ENCODE measurements at regions not wholly inside any gene's neighbourhood (a gene's known extent, or its start where the extent isn't known, plus 50 kb on each side); places are given as distances from the start of the nearest gene placed in this dataset.
A peak's percentile ranks its signal among the peaks of the same experiment; 100 is the strongest.

DNA sequence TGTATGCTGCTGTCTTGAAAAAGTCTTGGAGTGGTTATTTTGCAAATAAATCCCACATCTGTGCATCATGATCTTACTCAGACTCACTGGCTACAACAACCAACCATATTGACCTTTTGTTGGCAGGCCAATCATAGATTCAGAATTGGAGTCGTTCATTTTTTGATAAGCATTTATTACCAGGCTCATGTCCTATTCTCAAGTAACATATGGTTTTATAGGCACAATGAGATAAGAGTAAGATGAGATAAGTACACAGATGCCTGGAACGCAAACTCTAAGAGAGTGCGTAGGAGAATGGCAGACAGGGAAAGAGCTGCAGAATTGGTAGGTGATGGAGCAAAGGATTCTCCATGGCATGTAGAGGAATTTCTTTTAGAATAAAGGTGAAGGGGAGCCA lies 71.6 kb upstream of the SLC5A12 start:
- DNase-seq (peak in 1 of 2 donors; percentile 17), FAIRE-seq (no peak)
- H3K4me1 ChIP-seq (ENCODE audit: control insufficient read depth in 3 of 3, insufficient read depth in 2 of 3, low read depth in 1 of 3, low read length in 2 of 3), result no peaks in the 10 kb centered on the region
- no peak overlapping the region for H3K27ac ChIP-seq (ENCODE audit: low read depth in 1 of 3, low read length in 2 of 3)
- H3K36me3 ChIP-seq (ENCODE audit: control insufficient read depth in 3 of 3, insufficient read depth in 2 of 3, low read depth in 1 of 3, low read length in 3 of 3), result no peaks in the 10 kb centered on the region
- no peaks in the 10 kb centered on the region for H3K9me3 ChIP-seq (ENCODE audit: control insufficient read depth in 2 of 2, insufficient read depth in 1 of 2, low read depth in 1 of 2, low read length in 1 of 2)
- H3K4me3 ChIP-seq (ENCODE audit: low read depth in 1 of 3, low read length in 3 of 3), result no peak overlapping the region
- H3K27me3 ChIP-seq (ENCODE audit: control insufficient read depth in 3 of 3, insufficient read depth in 3 of 3, low read length in 3 of 3), result no peaks in the 10 kb centered on the region
- 17 to 59% (median 36%) methylated on average over 3 of the region's 3 CpGs for WGBS, 3 donors

DNA sequence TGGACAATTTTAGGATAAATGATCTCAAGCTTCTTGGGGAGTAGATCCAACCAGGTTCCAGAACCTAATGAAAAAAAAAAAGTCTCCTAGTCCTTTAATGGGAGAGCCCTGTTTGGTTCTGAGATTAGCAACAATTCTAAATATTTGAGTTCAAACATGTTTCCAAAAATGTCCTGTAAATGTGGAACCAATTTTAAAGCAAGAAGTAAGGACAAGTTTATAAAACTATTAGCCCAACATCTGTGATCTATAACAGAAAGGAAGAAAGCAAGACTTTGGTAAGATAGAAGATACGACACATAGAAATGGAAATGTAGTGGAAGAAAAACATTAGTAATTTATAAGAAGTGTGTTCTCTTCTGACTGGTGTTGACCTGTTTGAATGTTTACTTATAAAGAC lies 79.7 kb upstream of the SLC5A12 start:
- no peaks in the 10 kb centered on the region for H3K9me3 ChIP-seq (ENCODE audit: control insufficient read depth in 2 of 2, insufficient read depth in 1 of 2, low read depth in 1 of 2, low read length in 1 of 2)
- no peak overlapping the region for H3K27ac ChIP-seq (ENCODE audit: low read depth in 1 of 3, low read length in 2 of 3)
- H3K4me3 ChIP-seq (ENCODE audit: low read depth in 1 of 3, low read length in 3 of 3), result no peak overlapping the region
- FAIRE-seq (no peak), DNase-seq (no peak)
- no peaks in the 10 kb centered on the region for H3K36me3 ChIP-seq (ENCODE audit: control insufficient read depth in 3 of 3, insufficient read depth in 2 of 3, low read depth in 1 of 3, low read length in 3 of 3)
- 83 to 93% (median 90%) methylated on average over 1 of the region's 1 CpG for WGBS, 3 donors
- no peaks in the 10 kb centered on the region for H3K27me3 ChIP-seq (ENCODE audit: control insufficient read depth in 3 of 3, insufficient read depth in 3 of 3, low read length in 3 of 3)
- no peaks in the 10 kb centered on the region for H3K4me1 ChIP-seq (ENCODE audit: control insufficient read depth in 3 of 3, insufficient read depth in 2 of 3, low read depth in 1 of 3, low read length in 2 of 3)

DNA sequence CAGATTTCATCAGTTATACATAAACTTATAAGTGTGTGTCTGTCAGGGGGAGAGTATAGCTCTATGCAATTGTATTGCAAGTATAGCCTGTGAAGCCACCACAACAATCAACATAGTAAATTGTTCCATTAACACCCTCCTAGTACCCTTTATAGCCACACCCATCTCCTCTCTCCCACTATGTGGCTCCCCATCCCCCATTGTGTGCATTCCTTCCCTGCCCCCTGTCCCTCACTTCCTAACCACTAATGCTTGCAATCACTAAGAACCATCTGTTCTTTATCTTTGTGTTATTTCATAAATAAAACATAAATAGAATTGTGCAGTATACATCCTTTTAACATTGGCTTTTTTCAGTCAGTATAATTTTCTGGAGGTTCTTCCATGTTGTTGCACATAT lies 83.1 kb upstream of the SLC5A12 start:
- DNase-seq (no peak), FAIRE-seq (no peak)
- no peak overlapping the region for H3K4me3 ChIP-seq (ENCODE audit: low read depth in 1 of 3, low read length in 3 of 3)
- H3K27ac ChIP-seq (ENCODE audit: low read depth in 1 of 3, low read length in 2 of 3), result no peak overlapping the region
- H3K9me3 ChIP-seq (ENCODE audit: control insufficient read depth in 2 of 2, insufficient read depth in 1 of 2, low read depth in 1 of 2, low read length in 1 of 2), result no peaks in the 10 kb centered on the region
- H3K4me1 ChIP-seq (ENCODE audit: control insufficient read depth in 3 of 3, insufficient read depth in 2 of 3, low read depth in 1 of 3, low read length in 2 of 3), result no peaks in the 10 kb centered on the region
- no peaks in the 10 kb centered on the region for H3K36me3 ChIP-seq (ENCODE audit: control insufficient read depth in 3 of 3, insufficient read depth in 2 of 3, low read depth in 1 of 3, low read length in 3 of 3)
- no peaks in the 10 kb centered on the region for H3K27me3 ChIP-seq (ENCODE audit: control insufficient read depth in 3 of 3, insufficient read depth in 3 of 3, low read length in 3 of 3)

DNA sequence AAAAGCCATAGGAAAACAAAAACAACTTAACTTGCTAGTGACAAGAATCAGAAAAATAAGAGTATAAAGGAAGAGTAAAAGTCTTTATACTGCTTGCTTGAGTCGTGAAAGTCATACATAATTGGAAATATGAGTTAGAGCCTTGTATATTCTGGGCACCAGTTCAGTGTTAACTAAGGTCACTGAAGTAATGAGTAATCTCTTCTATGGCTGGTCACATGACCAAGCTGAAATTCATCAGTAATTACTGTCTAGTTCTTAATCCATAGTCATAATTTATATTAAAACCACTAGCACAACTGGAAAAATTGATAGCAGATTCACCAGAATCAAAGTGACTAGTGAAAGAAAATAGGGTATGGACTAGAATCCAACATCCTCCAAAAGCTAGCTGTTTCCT lies 84.4 kb upstream of the SLC5A12 start:
- WGBS, 3 donors, result 28 to 49% (median 40%) methylated on average over 1 of the region's 1 CpG
- no peak overlapping the region for H3K4me3 ChIP-seq (ENCODE audit: low read depth in 1 of 3, low read length in 3 of 3)
- no peaks in the 10 kb centered on the region for H3K36me3 ChIP-seq (ENCODE audit: control insufficient read depth in 3 of 3, insufficient read depth in 2 of 3, low read depth in 1 of 3, low read length in 3 of 3)
- no peaks in the 10 kb centered on the region for H3K4me1 ChIP-seq (ENCODE audit: control insufficient read depth in 3 of 3, insufficient read depth in 2 of 3, low read depth in 1 of 3, low read length in 2 of 3)
- DNase-seq, result no peak
- no peaks in the 10 kb centered on the region for H3K27me3 ChIP-seq (ENCODE audit: control insufficient read depth in 3 of 3, insufficient read depth in 3 of 3, low read length in 3 of 3)
- no peak overlapping the region for H3K27ac ChIP-seq (ENCODE audit: low read depth in 1 of 3, low read length in 2 of 3)
- FAIRE-seq, result no peak
- H3K9me3 ChIP-seq (ENCODE audit: control insufficient read depth in 2 of 2, insufficient read depth in 1 of 2, low read depth in 1 of 2, low read length in 1 of 2), result no peaks in the 10 kb centered on the region

DNA sequence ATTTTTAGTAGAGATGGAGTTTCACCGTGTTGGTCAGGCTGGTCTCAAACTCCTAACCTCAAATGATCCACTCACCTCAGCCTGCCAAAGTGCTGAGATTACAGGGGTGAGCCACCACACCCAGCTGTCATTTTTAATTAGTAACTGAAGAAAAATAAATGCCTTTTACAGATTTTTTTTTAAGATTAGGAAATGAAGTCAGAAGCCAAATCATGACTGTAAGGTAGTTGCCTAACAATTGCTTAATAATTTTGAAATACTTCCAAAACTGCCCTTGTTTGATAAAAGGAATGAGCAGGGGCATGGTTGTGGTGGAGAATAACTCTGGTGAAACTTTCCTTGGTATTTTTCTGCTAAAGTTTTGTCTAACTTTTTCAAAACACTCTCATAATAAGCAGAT lies 98.9 kb upstream of the SLC5A12 start:
- no peak for DNase-seq

DNA sequence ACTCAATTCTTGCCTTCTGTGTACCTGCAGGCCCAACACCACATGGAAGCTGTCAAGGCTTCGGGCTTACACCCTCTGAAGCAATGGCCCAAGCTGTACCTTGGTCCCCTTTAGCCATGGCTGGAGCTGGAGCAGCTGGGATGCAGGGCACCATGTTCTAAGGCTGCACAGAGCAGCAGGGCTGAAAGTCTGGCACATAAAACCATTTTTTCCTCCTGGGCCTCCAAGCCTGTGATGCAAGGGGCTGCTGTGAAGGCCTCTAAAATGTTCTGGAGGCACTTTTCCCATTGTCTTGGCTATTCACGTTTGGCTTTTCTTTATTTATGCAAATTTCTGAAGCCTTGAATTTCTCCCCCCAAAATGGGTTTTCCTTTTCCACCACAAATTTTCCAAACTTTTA lies 102.1 kb upstream of the SLC5A12 start:
- 53 to 81% (median 70%) methylated on average over 2 of the region's 2 CpGs for WGBS, 3 donors
- Histone ChIP-seq H3K27ac (ENCODE audit: low read depth in 1 of 3, low read length in 2 of 3) (no peak overlapping the region), H3K27me3 (ENCODE audit: control insufficient read depth in 3 of 3, insufficient read depth in 3 of 3, low read length in 3 of 3) (no peaks in the 10 kb centered on the region), H3K36me3 (ENCODE audit: control insufficient read depth in 3 of 3, insufficient read depth in 2 of 3, low read depth in 1 of 3, low read length in 3 of 3) (no peaks in the 10 kb centered on the region), H3K4me1 (ENCODE audit: control insufficient read depth in 3 of 3, insufficient read depth in 2 of 3, low read depth in 1 of 3, low read length in 2 of 3) (no peaks in the 10 kb centered on the region), H3K4me3 (ENCODE audit: low read depth in 1 of 3, low read length in 3 of 3) (no peak overlapping the region), H3K9me3 (ENCODE audit: control insufficient read depth in 2 of 2, insufficient read depth in 1 of 2, low read depth in 1 of 2, low read length in 1 of 2) (peaks cover 0 to 16% of the 10 kb centered on the region in 2 donors)
- DNase-seq (no peak), FAIRE-seq (no peak)

More for the DNA sequence above, 98.9 kb upstream of the SLC5A12 start:
- Histone ChIP-seq H3K27me3 (ENCODE audit: control insufficient read depth in 3 of 3, insufficient read depth in 3 of 3, low read length in 3 of 3) (no peaks in the 10 kb centered on the region), H3K27ac (ENCODE audit: low read depth in 1 of 3, low read length in 2 of 3) (no peak overlapping the region), H3K9me3 (ENCODE audit: control insufficient read depth in 2 of 2, insufficient read depth in 1 of 2, low read depth in 1 of 2, low read length in 1 of 2) (peaks cover 0 to 16% of the 10 kb centered on the region in 2 donors), H3K36me3 (ENCODE audit: control insufficient read depth in 3 of 3, insufficient read depth in 2 of 3, low read depth in 1 of 3, low read length in 3 of 3) (no peaks in the 10 kb centered on the region), H3K4me1 (ENCODE audit: control insufficient read depth in 3 of 3, insufficient read depth in 2 of 3, low read depth in 1 of 3, low read length in 2 of 3) (no peaks in the 10 kb centered on the region), H3K4me3 (ENCODE audit: low read depth in 1 of 3, low read length in 3 of 3) (no peak overlapping the region)
- 86 to 90% (median 88%) methylated on average over 1 of the region's 1 CpG for WGBS, 3 donors
- FAIRE-seq, result no peak

DNA sequence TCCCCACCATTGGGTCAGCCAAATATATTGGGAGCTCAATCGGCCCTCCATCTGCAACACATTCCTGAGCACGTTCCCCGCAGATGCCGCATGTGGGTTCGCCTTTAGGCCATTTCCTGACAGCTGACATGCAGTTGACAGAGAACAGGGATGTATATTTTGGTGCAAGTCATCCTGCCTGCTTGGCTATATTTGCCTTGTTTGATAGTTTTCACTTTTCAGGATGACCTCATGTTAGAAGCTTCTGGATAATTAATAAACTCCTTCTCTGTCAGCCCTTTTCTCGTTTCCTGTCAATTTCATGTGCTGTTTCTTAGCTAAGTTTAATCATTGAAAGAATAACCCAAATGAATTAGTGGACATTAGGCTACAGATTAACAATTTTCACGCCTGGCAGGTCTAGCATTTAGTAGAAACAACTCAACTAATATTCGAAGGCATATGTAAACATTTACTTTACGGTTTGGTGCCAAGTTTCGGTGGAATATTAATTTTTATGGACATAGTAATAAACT lies 105.8 kb upstream of the SLC5A12 start:
- H3K4me3 ChIP-seq (ENCODE audit: low read depth in 1 of 3, low read length in 3 of 3), result no peak overlapping the region
- no peak overlapping the region for H3K27ac ChIP-seq (ENCODE audit: low read depth in 1 of 3, low read length in 2 of 3)
- no peaks in the 10 kb centered on the region for H3K27me3 ChIP-seq (ENCODE audit: control insufficient read depth in 3 of 3, insufficient read depth in 3 of 3, low read length in 3 of 3)
- H3K4me1 ChIP-seq (ENCODE audit: control insufficient read depth in 3 of 3, insufficient read depth in 2 of 3, low read depth in 1 of 3, low read length in 2 of 3), result no peaks in the 10 kb centered on the region
- WGBS, 3 donors, result 47 to 50% (median 49%) methylated on average over 10 of the region's 10 CpGs
- no peak for FAIRE-seq
- H3K9me3 ChIP-seq (ENCODE audit: control insufficient read depth in 2 of 2, insufficient read depth in 1 of 2, low read depth in 1 of 2, low read length in 1 of 2), result peaks cover 0 to 16% of the 10 kb centered on the region in 2 donors
- no peaks in the 10 kb centered on the region for H3K36me3 ChIP-seq (ENCODE audit: control insufficient read depth in 3 of 3, insufficient read depth in 2 of 3, low read depth in 1 of 3, low read length in 3 of 3)
- DNase-seq, result peak in 1 of 2 donors; percentile 11

DNA sequence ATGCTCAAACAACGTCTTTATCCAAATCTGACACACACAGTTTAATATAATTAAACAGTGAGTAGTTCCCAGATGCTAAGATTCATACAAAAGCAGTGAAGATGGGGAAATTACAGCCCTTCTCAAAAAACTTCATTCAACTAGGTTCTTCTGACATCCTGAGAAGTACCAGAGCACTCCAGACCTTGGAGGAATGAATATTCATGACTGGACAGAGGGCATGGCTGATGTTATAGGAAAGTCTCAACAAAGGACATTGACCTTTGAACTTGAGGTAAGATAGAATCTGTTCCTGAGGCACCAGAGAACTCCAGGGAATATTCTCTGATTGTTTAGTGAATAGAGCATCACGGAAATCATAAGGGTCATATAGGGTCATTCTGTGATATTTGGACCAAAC lies 106.4 kb upstream of the SLC5A12 start:
- DNase-seq (no peak), FAIRE-seq (no peak)
- Histone ChIP-seq H3K4me1 (ENCODE audit: control insufficient read depth in 3 of 3, insufficient read depth in 2 of 3, low read depth in 1 of 3, low read length in 2 of 3) (no peaks in the 10 kb centered on the region), H3K27me3 (ENCODE audit: control insufficient read depth in 3 of 3, insufficient read depth in 3 of 3, low read length in 3 of 3) (no peaks in the 10 kb centered on the region), H3K9me3 (ENCODE audit: control insufficient read depth in 2 of 2, insufficient read depth in 1 of 2, low read depth in 1 of 2, low read length in 1 of 2) (peaks cover 0 to 14% of the 10 kb centered on the region in 2 donors), H3K4me3 (ENCODE audit: low read depth in 1 of 3, low read length in 3 of 3) (no peak overlapping the region), H3K27ac (ENCODE audit: low read depth in 1 of 3, low read length in 2 of 3) (peak overlapping the region in 1 of 3 donors; percentile 27), H3K36me3 (ENCODE audit: control insufficient read depth in 3 of 3, insufficient read depth in 2 of 3, low read depth in 1 of 3, low read length in 3 of 3) (no peaks in the 10 kb centered on the region)
- WGBS, 3 donors, result 28 to 39% (median 33%) methylated on average over 2 of the region's 2 CpGs

DNA sequence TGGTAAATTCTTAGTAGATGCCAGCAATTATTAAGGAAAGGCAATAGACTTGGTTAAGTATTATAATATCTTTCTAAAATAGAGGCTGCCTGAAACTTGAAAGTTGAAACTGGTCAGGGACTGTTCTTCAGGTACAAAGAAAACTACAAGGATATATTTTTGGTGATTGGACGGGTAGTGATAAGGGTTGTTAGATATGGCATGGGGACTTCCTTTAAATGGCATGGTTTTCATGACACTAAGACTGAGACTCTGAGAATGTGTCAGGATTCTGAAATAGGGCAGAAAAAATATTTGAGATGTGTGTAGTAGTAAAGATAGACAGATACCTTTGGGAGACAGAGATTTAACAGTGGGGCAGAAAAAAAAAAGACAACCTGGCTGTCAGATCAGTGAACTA lies 108.4 kb upstream of the SLC5A12 start:
- Histone ChIP-seq H3K4me3 (ENCODE audit: low read depth in 1 of 3, low read length in 3 of 3) (no peak overlapping the region), H3K27me3 (ENCODE audit: control insufficient read depth in 3 of 3, insufficient read depth in 3 of 3, low read length in 3 of 3) (no peaks in the 10 kb centered on the region), H3K36me3 (ENCODE audit: control insufficient read depth in 3 of 3, insufficient read depth in 2 of 3, low read depth in 1 of 3, low read length in 3 of 3) (no peaks in the 10 kb centered on the region), H3K27ac (ENCODE audit: low read depth in 1 of 3, low read length in 2 of 3) (no peak overlapping the region), H3K9me3 (ENCODE audit: control insufficient read depth in 2 of 2, insufficient read depth in 1 of 2, low read depth in 1 of 2, low read length in 1 of 2) (no peaks in the 10 kb centered on the region), H3K4me1 (ENCODE audit: control insufficient read depth in 3 of 3, insufficient read depth in 2 of 3, low read depth in 1 of 3, low read length in 2 of 3) (no peaks in the 10 kb centered on the region)
- no peak for FAIRE-seq
- WGBS, 3 donors, result 51 to 66% (median 51%) methylated on average over 1 of the region's 1 CpG
- DNase-seq, result no peak

Measured in small intestine (tissue), 7 donors.